Vagina (tissue), 2 donors: ENCODE measurements at regions not wholly inside any gene's neighbourhood (a gene's known extent, or its start where the extent isn't known, plus 50 kb on each side); places are given as distances from the start of the nearest gene placed in this dataset.

ENCODE experiments used
- DNase-seq, 2 donors: peaks; one replicate each; pipeline ENCODE4 v3.0.0-alpha.2; 2017; ENCODE audit errors: extremely low spot score in 2 of 2
- H3K27ac ChIP-seq: fragments of 200-600 bp; sonication (generic); one replicate; pipeline ENCODE4 v1.5.1; 2019
- H3K27me3 ChIP-seq: fragments of 200-600 bp; sonication (generic); one replicate; pipeline ENCODE4 v1.5.1; 2019
- H3K36me3 ChIP-seq, 2 donors: fragments of 200-600 bp; sonication (generic); one replicate each; pipeline ENCODE4 v1.5.1; 2017 to 2019
- H3K4me1 ChIP-seq: fragments of 200-600 bp; sonication (generic); one replicate; pipeline ENCODE4 v1.5.1; 2019
- H3K4me3 ChIP-seq, 2 donors: fragments of 200-600 bp; sonication (generic); 1 replicate in 1 of 2; 2 replicates in 1 of 2; pipeline ENCODE4 v1.5.1; 2016 to 2019
- H3K9me3 ChIP-seq: fragments of 200-600 bp; sonication (generic); one replicate; pipeline ENCODE4 v1.5.1; 2019
- POLR2A ChIP-seq, 2 donors: fragments of 450-650 bp; IDR thresholded peaks; one replicate each; pipeline ENCODE4 v1.6.1; 2017; ENCODE audit warnings: antibody characterized with exemption in 2 of 2, mild to moderate bottlenecking in 2 of 2, moderate library complexity in 2 of 2
- POLR2AphosphoS5 ChIP-seq, 2 donors: sonication (generic); formaldehyde crosslinking; IDR thresholded peaks; one replicate each; pipeline ENCODE4 v1.9.0; 2017; ENCODE audit warnings: antibody characterized with exemption in 2 of 2, mild to moderate bottlenecking in 2 of 2, low read depth in 1 of 2; ENCODE audit not compliant: insufficient read depth in 1 of 2
- intact Hi-C: fragments of 100-400 bp; cut with DNase I; formaldehyde crosslinking; loops from one replicate; pipeline ENCODE4 v1.15.1; 2023
- TF ChIP-seq, protein P1 (sequence below), 3 experiments: fragments of 450-650 bp in 2 of 3; fragments of 200-600 bp in 1 of 3; sonication (generic) in 1 of 3; IDR thresholded peaks; one replicate each; pipeline ENCODE4 v1.5.1; 2017 to 2019; ENCODE audit warnings: antibody characterized with exemption in 3 of 3, mild to moderate bottlenecking in 2 of 3, moderate library complexity in 2 of 3

DNA sequence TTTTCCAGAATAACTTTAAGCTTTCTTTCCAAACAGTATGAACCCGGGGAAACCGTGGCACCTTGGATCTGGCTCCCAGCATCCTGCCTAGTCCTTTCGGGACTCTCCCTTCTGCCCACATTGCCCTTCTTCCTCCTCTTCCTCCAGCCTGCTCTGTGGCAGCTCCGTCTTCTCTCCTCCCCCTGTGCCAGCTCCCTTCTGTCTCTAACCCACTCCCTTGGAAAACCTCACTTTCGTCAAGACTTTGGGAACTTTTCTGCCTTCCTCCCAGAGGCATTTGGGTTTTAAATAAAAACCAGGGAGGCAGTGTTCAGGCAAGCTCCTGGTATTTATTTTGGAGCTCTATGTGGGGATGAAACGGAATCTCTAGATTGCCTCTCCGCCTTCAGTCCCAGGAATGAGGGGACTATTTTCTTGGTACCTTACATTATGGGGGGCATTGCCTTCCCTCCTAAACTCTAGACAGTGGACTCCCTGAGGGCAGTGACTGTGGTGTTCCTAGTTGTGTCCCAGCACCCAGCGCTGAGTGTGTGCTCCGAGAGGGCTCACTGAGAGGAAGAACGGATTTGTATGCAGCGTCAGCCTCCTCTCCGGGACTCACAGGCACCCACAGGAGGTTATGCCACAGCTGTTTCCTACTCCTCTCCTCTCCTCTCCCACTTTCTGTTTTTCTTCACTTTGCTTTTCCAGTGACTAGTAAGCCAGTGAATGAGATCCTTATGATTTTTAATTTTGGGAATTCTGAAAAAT, 105.4 kb upstream of the MRPS22 start:
- Histone ChIP-seq H3K4me3 (no peak overlapping the region), H3K27ac (no peak overlapping the region), H3K27me3 (no peaks in the 10 kb centered on the region), H3K36me3 (no peaks in the 10 kb centered on the region), H3K9me3 (no peaks in the 10 kb centered on the region), H3K4me1 (no peaks in the 10 kb centered on the region)
- intact Hi-C loops = no loop called here
- TF ChIP-seq POLR2A (IDR thresholded peaks at IDR 0.05) (no peak), POLR2AphosphoS5 (IDR thresholded peaks at IDR 0.05; ENCODE audit: insufficient read depth in 1 of 2, low read depth in 1 of 2) (no peak)
- TF ChIP-seq, protein P1, sequence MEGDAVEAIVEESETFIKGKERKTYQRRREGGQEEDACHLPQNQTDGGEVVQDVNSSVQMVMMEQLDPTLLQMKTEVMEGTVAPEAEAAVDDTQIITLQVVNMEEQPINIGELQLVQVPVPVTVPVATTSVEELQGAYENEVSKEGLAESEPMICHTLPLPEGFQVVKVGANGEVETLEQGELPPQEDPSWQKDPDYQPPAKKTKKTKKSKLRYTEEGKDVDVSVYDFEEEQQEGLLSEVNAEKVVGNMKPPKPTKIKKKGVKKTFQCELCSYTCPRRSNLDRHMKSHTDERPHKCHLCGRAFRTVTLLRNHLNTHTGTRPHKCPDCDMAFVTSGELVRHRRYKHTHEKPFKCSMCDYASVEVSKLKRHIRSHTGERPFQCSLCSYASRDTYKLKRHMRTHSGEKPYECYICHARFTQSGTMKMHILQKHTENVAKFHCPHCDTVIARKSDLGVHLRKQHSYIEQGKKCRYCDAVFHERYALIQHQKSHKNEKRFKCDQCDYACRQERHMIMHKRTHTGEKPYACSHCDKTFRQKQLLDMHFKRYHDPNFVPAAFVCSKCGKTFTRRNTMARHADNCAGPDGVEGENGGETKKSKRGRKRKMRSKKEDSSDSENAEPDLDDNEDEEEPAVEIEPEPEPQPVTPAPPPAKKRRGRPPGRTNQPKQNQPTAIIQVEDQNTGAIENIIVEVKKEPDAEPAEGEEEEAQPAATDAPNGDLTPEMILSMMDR (IDR thresholded peaks at IDR 0.05) = no peak
- no peak for DNase-seq

DNA sequence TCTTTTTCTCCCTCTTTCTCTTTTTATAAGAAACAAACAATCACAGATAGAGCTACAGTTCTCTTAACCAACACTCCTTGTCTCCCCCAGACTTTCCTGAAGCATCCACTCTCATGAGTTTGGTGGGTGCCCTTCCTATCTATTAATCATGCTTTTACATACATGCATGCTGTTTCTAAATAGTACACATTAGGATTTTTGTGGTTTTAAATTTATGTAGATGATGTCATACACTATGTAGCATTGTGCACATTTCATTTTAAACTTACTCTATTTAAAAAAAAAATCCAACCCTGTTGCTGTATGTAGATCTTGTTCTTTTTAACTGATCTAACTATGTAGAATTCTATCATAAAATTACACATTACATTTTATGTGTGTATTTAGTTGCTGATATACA, 104.3 kb upstream of the MRPS22 start:
- H3K4me1 ChIP-seq = no peaks in the 10 kb centered on the region
- H3K36me3 ChIP-seq = no peaks in the 10 kb centered on the region
- no peak overlapping the region for H3K27ac ChIP-seq
- intact Hi-C loops = no loop called here
- no peak overlapping the region for H3K4me3 ChIP-seq
- no peaks in the 10 kb centered on the region for H3K27me3 ChIP-seq
- DNase-seq = no peak
- H3K9me3 ChIP-seq = no peaks in the 10 kb centered on the region
- no peak for TF ChIP-seq POLR2AphosphoS5 (IDR thresholded peaks at IDR 0.05; ENCODE audit: insufficient read depth in 1 of 2, low read depth in 1 of 2)
- TF ChIP-seq POLR2A (IDR thresholded peaks at IDR 0.05) = no peak
- TF ChIP-seq, protein P1 (IDR thresholded peaks at IDR 0.05) = no peak

DNA sequence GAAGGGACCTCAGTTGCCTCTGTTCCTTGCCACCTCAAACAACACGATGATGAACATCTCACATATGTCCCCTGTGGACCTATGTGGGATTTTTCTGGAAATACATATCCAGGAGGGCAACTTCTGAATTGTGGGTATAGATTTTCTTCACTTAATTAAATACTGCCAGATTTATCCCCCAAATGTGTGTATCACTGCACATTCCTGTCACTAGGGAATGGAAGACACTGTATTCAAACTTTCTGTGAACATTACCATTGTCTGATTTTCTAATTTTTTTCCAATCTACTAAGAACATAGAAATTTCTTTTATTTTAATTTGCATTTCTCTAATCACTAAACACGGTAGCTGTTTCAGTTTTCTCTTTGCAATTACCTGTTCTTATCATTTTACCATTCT, 102.0 kb upstream of the MRPS22 start:
- Histone ChIP-seq H3K27ac (no peak overlapping the region), H3K4me3 (no peak overlapping the region), H3K27me3 (no peaks in the 10 kb centered on the region), H3K36me3 (no peaks in the 10 kb centered on the region), H3K9me3 (no peaks in the 10 kb centered on the region), H3K4me1 (no peaks in the 10 kb centered on the region)
- intact Hi-C loops = no loop called here
- no peak for DNase-seq
- TF ChIP-seq POLR2A (IDR thresholded peaks at IDR 0.05) (no peak), POLR2AphosphoS5 (IDR thresholded peaks at IDR 0.05; ENCODE audit: insufficient read depth in 1 of 2, low read depth in 1 of 2) (no peak)
- TF ChIP-seq, protein P1 (IDR thresholded peaks at IDR 0.05) = no peak

DNA sequence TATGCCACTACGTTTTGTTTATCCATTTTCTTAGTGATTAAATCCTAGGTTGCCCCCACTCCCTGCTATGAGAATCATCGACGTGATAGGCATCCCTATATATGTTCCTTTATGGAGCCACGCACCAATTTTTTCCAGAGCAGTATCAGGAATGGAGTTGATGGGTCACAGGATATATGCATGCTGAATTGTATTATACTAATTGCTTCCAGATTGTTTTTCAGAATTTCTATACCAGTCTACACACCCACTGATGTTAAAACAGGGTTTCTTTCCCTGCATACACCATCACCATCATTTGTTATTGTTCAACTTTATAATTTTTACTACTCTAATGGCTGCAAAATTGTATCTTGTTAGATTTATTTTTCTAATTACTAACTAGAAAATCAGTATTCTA, 100.1 kb upstream of the MRPS22 start:
- no peaks in the 10 kb centered on the region for H3K27me3 ChIP-seq
- H3K27ac ChIP-seq = no peak overlapping the region
- no peak for DNase-seq
- intact Hi-C loops = no loop called here
- no peak overlapping the region for H3K4me3 ChIP-seq
- no peaks in the 10 kb centered on the region for H3K4me1 ChIP-seq
- H3K36me3 ChIP-seq = no peaks in the 10 kb centered on the region
- TF ChIP-seq POLR2AphosphoS5 (IDR thresholded peaks at IDR 0.05; ENCODE audit: insufficient read depth in 1 of 2, low read depth in 1 of 2) (no peak), POLR2A (IDR thresholded peaks at IDR 0.05) (no peak)
- TF ChIP-seq, protein P1 (IDR thresholded peaks at IDR 0.05) = no peak
- H3K9me3 ChIP-seq = no peaks in the 10 kb centered on the region

DNA sequence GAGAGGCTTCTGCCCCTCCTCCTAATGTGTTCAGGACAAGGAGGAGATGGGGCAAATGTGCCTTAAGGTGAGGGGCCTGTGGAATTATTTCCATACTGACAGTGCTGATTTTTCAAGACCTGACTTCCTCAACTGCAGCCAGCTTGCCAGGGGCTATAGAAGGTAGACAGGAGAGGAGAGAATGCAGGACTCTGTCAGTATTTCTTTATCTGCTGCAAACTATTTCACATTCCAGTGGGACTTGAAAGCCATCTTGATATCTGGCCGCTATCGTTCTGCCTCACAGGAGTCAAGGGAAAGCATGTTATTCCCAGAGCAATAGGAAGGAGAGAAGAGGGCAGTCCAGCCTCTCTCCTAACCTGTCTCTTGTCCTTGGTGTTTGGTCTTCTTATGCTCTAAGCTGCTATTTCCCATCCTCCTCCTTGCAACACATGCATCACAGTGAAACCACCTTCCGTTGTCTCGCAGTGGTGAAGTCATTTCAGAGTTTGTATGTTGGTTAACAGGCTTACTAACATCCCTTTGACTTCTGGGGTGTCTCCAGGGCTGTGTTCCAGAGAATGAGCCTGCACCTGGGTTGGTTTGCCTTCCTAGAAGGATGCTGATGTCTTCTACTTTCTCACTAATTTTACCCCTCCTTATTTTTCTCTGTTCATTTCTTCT, 95.1 kb upstream of the MRPS22 start:
- no peaks in the 10 kb centered on the region for H3K36me3 ChIP-seq
- TF ChIP-seq, protein P1 (IDR thresholded peaks at IDR 0.05) = no peak
- no peak for TF ChIP-seq POLR2AphosphoS5 (IDR thresholded peaks at IDR 0.05; ENCODE audit: insufficient read depth in 1 of 2, low read depth in 1 of 2)
- no peak for TF ChIP-seq POLR2A (IDR thresholded peaks at IDR 0.05)
- no peaks in the 10 kb centered on the region for H3K4me1 ChIP-seq
- intact Hi-C loops = no loop called here
- peak in 1 of 2 donors; percentile 43 for DNase-seq
- no peak overlapping the region for H3K4me3 ChIP-seq
- no peak overlapping the region for H3K27ac ChIP-seq
- H3K27me3 ChIP-seq = no peaks in the 10 kb centered on the region
- no peaks in the 10 kb centered on the region for H3K9me3 ChIP-seq
